Hypothalamus (tissue), 51 donors: ENCODE measurements at regions not wholly inside any gene's neighbourhood (a gene's known extent, or its start where the extent isn't known, plus 50 kb on each side); places are given as distances from the start of the nearest gene placed in this dataset.
A peak's percentile ranks its signal among the peaks of the same experiment; 100 is the strongest.

ENCODE experiments used
- DNase-seq, 51 donors: peaks; one replicate each; lab custom pipeline; 2025; lab: John Stamatoyannopoulos, UW

DNA sequence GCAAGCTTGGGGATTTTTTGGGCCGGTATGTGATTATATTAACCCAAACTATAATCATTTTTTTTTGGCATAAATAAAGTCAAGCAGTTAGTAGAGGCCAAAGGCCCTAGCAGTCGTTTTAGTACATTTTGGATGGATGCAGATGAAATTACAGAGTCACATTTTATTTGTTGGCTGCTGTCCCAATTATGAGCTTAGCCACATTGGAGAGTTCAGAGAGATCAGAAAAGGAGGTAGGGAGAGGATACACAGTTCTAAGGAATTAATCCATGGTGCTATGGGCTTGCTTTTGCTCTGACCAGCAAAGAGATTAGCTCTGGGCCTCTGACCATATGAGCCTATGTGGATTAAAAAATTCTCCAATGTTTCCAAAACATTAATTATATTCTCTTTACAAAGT lies 395.1 kb downstream of the RAPGEF2 start:
- no peak for DNase-seq

DNA sequence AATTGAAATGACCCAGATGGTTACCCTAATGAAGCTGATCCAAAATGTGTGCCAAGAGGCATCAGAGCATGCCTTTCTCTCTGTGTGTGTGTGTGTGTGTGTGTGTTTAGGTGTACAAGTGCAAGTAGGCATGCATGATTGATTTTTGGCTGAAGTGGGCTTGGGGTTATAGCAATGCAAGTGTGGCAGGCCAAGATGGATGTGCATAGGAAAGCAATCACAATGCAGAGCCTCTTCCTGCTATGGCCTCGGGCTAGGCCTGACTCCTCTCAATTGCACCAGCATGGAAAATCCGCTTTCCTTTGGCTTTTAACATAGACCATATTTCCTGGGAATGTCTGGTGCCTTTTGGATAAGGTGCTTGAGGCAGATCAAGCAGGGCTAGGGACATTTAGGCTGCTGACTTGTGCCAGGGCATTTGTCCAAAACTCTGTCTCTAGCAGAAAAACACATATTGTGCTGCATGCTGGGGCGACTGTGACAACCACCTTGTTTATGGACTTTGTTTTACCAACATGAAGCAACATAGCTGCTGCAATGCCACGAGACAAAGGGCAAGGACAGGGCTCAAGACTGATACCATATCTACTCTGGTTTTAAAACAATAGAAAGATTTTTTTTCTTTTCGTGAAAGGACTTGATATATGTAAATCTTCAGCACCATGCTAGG lies 395.7 kb downstream of the RAPGEF2 start:
- DNase-seq = no peak

DNA sequence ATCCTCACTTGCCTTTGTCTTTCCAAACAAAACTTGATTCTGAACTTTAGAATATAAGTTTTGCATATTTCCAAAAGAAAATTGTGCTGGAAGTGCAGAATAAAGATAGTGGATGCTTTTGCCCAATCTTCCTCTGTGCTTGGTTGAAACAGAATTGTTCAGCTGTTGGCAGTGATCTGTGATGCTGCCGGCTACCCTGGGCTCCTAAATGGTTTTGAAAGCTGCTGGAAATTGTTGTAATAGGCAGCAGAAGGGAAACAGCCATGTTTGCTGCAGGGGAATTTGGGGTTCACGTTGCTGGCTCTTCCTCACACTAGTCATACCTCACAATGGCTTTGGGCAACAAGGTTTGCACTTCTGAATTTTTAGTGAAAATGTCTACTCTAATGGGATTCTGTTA lies 398.0 kb downstream of the RAPGEF2 start:
- DNase-seq = no peak

DNA sequence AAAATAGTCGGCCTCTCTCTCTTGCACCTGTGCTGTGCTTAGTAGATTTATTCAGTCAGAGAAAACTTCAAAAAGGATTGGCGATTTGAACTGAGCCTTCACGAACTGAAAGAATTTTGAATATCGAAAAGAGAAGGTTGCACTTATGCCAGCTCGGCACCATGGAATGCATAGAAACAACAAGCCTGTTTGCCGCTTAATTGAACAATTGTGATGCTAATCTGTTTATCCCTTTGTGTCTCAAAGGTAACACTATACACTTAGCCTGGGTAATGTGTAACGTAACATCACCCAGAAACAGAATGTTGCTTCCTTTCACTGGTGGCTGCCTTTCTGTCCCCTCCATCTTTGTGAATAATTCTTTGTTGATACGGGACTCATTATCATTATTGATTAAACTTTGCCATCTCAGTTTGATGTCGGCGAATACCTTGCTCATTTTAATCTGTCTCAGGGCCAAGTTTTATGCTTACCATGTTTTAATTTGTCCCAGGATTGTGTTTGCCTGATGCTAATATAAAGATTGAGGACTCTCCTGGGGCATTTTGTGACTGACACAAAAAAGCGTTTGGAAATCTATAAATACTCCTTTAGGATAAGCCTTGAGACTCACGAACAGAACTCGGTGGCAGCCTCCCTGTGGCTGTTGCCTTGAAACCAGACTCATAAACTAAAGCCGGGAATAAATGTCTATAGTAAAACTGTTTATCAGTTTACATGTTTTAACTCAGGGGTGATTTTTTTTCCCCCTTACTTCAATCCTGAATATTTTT lies 400.5 kb downstream of the RAPGEF2 start:
- no peak for DNase-seq

DNA sequence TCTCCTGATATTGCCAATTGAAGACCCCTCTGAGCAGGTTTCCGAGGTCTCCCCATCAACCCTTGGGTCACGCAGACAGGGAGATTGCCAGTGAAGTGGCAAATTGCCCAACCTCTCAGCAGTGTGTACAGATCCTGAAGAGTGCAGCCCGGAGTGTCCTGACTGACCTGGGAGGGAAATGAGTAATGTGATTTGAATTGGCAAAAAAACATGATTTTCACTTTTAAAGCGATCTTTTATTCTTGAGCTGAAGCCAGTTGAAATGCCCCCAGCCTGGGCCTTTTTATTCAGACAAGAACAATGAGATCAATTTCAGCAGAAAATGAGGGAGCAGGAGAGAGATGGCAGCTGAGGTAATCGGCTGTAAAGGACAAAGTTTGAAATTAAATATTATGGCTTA lies 401.8 kb downstream of the RAPGEF2 start:
- peak in 1 of 51 donors; percentile 0 for DNase-seq

DNA sequence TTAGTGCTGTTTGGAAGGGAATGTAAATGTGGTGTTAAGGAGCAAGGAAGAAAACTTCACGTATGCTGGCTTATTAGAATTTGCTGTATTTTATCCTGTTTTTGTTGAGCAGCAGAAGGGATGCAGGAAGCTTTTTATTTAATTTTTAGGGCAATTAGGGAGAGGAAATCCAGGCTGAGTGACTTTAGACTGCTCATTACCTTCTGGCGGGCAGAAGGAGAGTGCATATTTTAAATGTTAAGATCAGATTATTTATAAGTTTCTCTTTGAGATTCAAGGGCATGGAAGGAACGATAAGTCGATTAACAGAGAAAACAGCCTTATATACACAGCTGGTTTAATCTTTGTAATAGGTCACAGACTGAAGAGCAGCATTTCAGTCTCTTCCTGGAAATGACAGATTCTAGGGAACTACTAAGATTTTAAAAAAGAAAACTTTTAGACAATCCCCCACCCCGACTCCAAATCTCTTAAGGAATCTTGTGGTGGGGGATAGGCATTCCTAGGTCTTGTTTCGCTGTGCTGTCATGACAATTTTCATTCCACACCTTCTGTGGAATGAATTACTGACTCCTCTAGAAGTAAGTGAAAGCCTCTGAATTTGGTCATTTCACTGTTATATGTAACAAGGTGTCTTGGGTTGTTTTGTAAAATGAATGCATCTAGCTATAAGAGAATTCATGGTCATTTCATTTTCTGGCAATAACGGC lies 402.5 kb downstream of the RAPGEF2 start:
- DNase-seq = no peak

DNA sequence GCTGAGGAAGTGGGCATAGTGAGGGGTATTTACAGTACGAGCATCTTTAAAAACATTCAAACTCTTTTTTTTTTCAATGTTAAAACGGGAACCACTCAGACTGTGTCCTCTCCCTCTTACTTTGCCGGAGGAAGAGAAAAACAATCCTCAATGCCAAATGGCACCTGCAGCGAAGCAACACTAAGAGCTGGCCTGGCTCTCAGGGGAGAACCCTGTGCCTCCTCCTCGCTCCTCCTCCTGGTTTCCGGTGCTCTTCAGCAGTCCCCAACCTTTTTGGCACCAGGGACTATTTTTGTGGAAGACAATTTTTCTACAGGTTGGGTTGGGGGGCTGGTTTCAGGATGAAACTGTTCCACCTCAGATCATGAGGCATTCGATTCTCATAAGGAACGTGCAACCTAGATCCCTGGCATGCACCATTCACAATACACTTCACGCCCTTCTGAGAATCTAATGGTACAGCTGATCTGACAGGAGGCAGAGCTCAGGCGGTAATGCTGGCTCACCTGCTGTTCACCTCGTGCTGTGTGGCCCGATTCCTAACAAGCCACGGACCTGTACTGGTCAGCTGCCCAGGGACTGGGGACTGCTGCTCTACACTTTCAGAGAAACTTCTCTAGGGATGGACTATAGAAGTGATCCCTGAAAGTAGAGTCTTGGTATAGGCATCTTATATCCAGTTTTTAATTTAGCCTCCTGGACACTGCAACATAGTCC lies 404.1 kb downstream of the RAPGEF2 start:
- no peak for DNase-seq

DNA sequence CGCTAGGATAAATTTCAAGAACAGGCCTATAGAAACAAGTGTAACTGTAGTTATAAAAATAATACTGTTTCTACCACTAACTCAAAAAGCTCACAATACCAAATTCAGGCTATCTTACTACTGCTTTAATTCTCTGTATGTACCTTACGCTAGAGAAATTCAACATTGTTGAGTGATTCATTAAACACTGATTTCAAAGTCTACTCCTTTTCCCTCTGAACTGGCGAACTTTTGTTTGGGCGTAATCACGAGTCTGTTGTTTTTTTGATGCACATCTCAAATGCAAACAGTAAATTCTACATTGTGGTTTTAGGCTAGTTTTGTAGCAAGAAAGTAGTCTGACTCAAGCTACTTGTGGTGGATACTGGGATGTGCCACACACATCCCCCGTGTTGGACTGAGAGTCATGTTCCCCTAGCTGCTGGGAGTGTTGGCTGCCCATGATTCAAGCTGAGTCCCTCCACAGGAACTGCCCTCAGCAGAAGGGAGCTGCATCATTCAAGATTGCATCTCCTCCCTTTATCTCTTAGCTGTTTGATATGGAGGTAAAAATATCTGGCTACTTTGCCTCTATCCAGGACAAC lies 406.1 kb downstream of the RAPGEF2 start:
- DNase-seq = no peak

DNA sequence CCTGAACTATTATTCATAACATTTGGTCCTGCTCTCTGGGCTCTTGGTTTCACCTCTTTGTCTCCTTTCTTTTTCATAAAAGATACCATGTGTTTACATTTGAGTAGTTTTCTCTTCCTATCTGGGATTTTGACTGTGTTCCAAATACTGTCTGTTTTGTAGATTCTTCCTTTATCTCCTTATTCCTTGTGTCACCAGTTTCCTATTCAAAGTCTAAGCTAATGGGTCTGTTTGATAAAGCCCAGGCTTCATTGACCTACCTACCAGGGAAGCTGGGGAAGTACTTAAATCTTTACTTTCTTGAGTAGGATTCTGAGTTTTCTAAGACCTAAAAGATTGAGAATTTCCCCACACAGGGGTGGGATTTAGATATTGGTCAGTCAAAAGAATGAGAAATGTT lies 409.5 kb downstream of the RAPGEF2 start:
- DNase-seq = no peak

DNA sequence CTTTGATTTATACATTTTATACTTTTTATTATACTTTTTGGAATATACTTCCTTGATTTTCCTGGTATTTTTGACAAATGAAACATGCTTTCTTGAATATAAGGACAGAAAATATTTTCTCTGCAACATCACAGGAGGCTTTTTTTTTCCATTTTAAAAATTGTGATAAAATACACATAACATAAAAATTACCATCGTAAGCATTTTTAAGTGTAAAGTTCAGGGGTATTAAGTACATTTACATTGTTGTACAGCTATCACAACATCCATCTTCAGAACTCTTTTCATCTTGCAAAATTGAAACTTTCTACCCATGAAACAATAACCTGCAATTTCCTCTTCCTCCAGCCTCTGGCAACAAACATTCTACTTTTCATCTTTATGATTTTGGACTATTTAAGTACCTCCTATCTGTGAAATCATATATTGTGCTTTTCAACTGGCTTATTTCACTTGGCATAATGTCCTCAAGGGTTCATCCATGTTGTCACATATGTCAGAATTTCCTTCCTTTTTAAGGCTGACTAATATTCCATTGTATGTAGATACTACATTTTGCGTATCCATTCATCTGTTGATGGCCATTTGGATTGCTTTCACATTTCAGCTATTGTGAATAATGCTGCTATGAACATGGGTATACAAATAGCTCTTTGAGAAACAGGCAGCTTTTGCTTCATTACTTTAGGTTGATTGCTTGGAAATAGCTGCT lies 412.6 kb downstream of the RAPGEF2 start:
- no peak for DNase-seq

DNA sequence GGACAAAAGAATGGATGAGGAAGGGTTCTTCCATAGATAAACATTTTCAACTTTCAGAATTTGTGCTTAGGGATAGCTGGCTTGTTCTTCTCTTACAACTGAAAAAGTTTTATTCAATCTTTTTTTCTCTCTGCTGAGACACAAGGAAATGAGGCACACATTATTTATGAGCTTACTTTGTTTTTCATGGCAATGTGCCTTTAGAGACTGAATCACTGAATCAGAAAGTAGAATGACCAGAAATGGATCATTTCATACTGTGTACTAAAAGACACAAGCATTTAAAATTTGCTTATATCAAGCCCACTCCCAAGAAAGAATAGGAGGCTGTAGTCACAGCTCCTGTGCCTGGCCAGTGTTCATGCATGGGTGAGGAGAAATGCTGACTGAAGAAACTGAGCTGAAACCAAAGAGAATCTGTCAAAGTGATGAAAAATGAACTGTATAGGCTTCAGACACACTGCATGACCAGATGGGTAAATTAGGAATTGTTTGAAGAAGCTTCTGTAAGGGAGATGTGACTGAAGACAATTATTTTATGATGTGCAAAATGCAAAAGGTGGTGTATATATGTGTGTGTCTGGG lies 413.8 kb downstream of the RAPGEF2 start:
- DNase-seq = no peak

DNA sequence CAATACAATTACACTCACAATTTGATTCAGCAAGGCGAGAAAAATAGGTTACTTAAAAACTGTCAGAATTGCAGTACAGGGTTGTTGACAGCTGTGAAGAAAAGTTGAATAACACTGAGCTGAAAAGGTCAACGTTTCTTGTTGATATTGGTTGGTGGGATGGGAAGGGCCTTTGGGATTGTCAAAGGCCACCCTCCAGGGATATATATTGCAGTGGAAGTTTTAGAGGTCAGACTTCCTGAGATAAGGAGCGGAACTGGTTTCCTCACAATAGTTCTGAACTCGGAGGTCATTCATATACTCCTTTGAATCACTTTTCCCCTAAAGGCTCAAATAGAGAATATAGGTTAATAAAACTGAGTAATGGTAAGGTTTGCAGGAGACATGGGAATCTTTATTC lies 417.2 kb downstream of the RAPGEF2 start:
- no peak for DNase-seq

DNA sequence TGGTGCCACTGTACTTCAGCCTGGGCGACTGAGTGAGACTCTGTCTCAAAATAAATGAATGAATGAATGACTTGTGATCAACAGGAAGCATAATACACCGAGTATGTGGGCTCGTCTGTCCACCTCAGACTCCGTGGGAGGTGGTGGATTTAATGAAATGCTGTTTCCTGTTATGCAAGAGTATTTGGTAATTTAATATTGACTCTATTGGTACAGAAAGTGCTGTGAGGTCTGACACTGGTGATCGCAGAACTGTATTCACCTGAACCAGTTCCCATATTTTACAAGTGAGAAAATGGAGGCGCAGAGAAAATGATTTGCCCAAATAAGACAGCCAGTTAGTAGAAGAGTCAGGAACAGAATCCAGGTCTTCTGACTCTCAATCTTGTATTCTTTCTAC lies 423.3 kb downstream of the RAPGEF2 start:
- DNase-seq = no peak

DNA sequence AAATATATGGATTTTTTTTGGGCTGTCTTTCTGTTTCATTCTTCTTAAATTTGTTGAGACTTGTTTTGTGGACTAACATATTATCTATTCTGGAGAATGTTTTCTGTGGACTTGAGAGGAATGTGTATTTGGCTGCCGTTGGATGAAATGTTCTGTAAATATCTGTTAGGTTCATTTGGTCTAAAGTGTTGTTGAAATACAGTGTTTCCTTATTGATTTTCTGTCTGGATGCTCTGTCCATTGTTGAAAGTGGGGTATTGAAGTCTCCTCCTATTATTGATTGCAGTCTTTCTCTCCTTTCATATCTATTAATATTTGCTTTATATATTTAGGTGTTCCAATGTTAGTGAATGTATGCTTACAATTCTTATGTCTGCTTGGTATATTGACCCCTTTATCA lies 431.8 kb downstream of the RAPGEF2 start:
- no peak for DNase-seq

DNA sequence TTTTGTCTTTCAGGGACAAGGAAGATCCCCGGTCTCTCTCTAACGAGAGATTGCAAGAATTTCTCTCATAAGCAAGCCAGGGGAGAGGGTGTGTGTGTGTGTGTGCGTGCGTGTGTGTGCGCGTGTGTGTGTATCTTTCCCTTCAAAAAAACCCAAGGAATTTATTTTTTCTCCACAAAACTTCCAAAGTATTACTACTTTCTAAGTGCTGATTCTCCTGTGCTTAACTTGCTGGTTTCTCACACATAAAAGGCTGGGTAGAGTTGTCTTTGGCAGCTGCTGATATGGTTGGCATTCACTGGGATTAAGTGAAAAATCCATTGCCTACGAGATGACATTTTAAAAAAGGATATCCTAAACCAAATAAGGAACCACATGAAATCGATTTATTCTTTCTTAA lies 435.7 kb downstream of the RAPGEF2 start:
- no peak for DNase-seq

DNA sequence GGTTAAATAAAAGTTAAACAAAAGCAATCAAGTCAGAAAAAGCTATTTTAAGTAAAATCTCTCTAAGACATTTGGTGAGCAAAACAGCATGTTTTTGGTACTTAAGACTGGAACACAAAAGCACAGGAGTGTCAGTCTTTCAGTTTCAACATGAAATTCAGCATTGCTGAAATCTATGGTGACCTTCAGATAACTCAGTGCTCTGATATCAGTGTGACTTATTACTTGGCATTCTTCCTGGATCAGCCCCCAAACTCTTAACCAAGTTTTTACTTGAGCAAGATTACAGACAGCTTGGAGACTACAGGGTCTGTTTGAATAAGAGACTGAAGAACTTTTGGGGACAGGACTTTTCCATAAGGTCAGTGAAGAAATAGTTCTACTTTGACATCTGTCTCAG lies 437.2 kb downstream of the RAPGEF2 start:
- DNase-seq = no peak

DNA sequence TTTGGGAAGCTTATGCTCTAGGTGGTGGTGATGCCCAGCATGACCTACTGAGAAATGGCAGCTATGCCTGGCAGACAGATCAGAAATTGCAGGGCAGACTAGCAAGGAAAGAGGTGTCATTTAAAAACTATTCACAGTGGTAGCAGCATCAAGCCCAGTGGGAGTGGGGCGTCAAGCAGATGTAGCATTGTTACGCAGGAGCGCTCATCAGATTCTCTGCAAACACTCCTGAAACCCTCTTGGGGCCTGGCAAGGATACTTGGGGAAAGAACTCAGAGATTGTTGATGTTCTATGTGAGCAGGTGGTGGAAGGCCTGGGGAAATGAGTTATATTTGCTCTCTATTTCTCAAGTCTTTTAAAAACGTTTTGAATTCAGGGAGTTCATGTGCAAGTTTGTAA lies 437.6 kb downstream of the RAPGEF2 start:
- DNase-seq = no peak

DNA sequence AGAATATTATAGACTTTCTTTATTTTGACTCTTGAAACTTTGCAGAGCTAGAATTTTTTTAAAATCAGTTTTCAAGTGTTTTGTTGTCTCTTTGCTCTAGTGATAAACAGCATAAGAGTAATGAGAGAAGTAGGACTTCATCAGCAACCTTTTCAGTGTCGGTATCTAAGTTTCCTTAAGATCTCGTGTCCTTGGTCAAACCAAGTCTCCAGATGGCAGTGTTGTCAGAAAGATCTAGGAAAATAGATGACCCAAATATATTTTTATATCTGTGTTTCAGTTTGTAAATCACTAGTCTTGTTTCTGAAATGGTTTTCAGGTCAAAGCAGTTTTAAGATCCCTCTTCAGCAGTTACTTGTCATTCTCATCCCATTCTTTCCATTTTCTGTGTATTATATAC lies 438.3 kb downstream of the RAPGEF2 start:
- DNase-seq = no peak

DNA sequence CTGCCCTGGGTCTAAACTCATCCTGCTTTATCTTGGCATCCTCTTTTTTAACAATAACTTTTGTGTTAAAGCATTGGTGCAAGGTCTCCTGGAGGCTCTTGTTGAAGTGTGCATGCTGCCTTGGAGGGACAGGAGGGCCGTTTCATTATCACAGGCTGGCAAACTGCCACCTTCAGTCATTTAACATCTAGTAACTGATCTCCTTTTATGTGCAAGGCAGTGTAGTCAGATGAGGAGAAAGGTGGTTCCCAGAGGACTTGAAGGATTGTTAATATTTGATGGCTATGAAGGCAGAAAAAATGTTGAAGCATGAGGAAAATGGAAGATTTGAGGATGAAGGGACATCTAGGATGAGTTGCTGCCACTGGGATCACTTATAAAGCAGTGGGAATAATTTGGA lies 439.4 kb downstream of the RAPGEF2 start:
- DNase-seq = no peak

DNA sequence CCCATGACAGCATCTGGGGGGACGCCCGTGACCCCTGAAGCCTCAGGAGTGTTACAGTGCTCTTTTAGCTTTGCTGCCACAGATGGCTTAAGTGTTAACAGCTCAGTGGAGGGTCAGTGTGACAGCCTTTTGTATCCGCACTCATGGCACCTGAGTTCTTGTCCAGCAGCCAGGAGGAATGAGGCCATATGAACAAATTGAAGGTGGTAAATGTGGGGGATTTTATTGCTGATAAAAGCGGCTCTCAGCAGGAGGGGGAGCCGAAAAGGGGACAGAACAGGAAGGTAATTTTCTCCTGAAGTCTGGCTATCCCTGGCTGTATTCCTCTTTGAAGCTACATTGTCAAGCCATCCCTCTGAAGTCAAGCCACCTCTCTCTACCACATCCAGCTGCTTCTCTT lies 441.0 kb downstream of the RAPGEF2 start:
- no peak for DNase-seq
